22Rv1 (cell line): ENCODE measurements at regions not wholly inside any gene's neighbourhood (a gene's known extent, or its start where the extent isn't known, plus 50 kb on each side); places are given as distances from the start of the nearest gene placed in this dataset.

ENCODE experiments used
- H3K27ac ChIP-seq: fragments of 450-650 bp; 2 replicates; pipeline ENCODE4 v1.5.1; 2017
- CTCF ChIP-seq: fragments of 450-650 bp; IDR thresholded peaks from 2 replicates; pipeline ENCODE4 v1.5.1; 2017; ENCODE audit warnings: mild to moderate bottlenecking
- ZFX ChIP-seq: fragments of 450-650 bp; IDR thresholded peaks from 2 replicates; pipeline ENCODE4 v1.6.1; 2017; ENCODE audit warnings: antibody characterized with exemption, borderline replicate concordance

- H3K27ac ChIP-seq: no peak overlapping the region
- TF ChIP-seq CTCF: no peak
- no peak for TF ChIP-seq ZFX
These were observed 68.9 kb upstream of the KCNJ16 start for GRCh38 chr17:70006159-70006558.

DNA sequence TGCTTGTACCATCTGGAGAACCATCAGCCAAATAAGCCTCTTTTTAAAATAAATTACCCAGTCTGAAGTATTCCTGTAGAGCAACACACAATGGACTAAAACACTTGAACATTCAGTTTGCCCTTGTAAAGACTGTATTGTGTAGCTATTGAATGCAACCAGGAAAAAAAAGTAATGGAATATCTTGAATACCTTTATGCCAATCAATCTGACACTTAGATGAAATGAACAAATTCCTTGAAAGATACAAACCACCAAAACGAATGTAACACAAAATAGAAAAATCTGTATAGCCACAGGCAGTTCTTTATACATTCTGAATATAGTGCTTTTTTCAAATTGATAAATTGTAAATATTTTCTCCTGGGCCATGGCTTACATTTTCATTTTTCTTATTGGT, 63.3 kb upstream of the KCNJ16 start:
- no peak for TF ChIP-seq CTCF
- no peak for TF ChIP-seq ZFX
- H3K27ac ChIP-seq: no peak overlapping the region

DNA sequence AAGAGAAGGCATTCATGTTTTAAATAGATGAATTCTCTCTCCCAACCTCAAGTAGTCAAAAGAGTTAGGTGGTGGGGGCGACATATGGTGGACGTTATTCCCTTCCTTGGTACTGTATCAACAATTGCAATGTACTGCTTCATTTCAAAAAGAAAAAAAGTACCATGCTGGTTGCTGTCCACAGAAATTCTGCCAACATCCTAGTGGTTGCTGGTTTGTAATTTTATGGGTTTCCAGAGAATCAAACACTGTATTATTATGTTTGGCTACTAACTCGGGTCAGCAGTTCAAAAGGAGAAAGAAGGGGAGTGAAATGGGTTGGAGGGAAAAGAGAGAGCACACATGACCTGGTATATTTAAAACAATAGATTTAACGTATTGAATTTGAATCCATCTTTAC, 61.1 kb upstream of the KCNJ16 start:
- TF ChIP-seq CTCF (no peak), ZFX (no peak)
- no peak overlapping the region for H3K27ac ChIP-seq

DNA sequence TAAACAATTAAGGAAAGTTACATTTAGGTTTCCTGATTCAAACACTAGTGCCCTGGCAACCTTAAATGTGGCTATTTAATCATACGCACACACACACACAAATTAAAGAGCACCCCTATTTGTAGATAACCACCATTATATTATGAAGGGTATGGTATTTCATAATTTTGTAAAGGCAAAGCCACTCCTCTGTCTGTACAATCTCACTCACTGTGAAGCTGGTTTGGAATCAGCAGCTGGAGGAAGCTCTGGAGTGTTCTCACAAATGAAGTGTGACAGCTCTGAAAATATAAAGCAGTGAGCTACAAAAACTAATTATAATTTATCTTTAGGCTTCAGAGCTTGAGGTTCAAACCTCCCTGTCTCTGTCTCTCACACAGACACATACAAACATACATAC, 57.9 kb upstream of the KCNJ16 start:
- TF ChIP-seq CTCF: no peak
- TF ChIP-seq ZFX: no peak

GRCh38 chr17:70017941-70018340, 57.1 kb upstream of the KCNJ16 start:
- H3K27ac ChIP-seq: no peak overlapping the region
- TF ChIP-seq ZFX: no peak
- no peak for TF ChIP-seq CTCF

More for the DNA sequence above, 57.9 kb upstream of the KCNJ16 start:
- no peak overlapping the region for H3K27ac ChIP-seq

GRCh38 chr17:70021726-70022125, 53.3 kb upstream of the KCNJ16 start:
- TF ChIP-seq ZFX: no peak
- TF ChIP-seq CTCF: no peak

GRCh38 chr17:70022175-70022574, 52.9 kb upstream of the KCNJ16 start:
- no peak for TF ChIP-seq ZFX
- no peak for TF ChIP-seq CTCF
- H3K27ac ChIP-seq: no peak overlapping the region

More at GRCh38 chr17:70021726-70022125, 53.3 kb upstream of the KCNJ16 start:
- no peak overlapping the region for H3K27ac ChIP-seq
